ENCODE measurements at regions not wholly inside any gene's neighbourhood (a gene's known extent, or its start where the extent isn't known, plus 50 kb on each side); places are given as distances from the start of the nearest gene placed in this dataset.

- DNase-seq (ENCODE audit: low spot score), result no peak
- H3K79me2 ChIP-seq (ENCODE audit: low read depth), result no peaks in the 10 kb centered on the region
- no peak overlapping the region for H3K27ac ChIP-seq
- H3K9me3 ChIP-seq (ENCODE audit: low read depth), result no peaks in the 10 kb centered on the region
- H3K27ac Mint-ChIP-seq, result peak overlapping the region; percentile 23
- H3K4me1 Mint-ChIP-seq, result peaks cover 15% of the 10 kb centered on the region
- no peaks in the 10 kb centered on the region for H3K36me3 Mint-ChIP-seq
- peaks cover 4% of the 10 kb centered on the region for H3K27me3 Mint-ChIP-seq (ENCODE audit: insufficient read depth, low read depth)
- no peaks in the 10 kb centered on the region for H3K27me3 ChIP-seq
- no peaks in the 10 kb centered on the region for H3K36me3 ChIP-seq
- TF ChIP-seq CTCF (IDR thresholded peaks at IDR 0.05) (no peak), EZH2phosphoT487 (IDR thresholded peaks at IDR 0.05) (no peak), EZH2 (IDR thresholded peaks at IDR 0.05) (no peak)
- peaks cover 12% of the 10 kb centered on the region for H3K4me1 ChIP-seq
- no peaks in the 10 kb centered on the region for H3K9me3 Mint-ChIP-seq
- no peak overlapping the region for H3K9ac ChIP-seq
- H3K4me3 Mint-ChIP-seq, result no peak overlapping the region
- H3K4me3 ChIP-seq, result no peak overlapping the region
- no peak overlapping the region for H3K4me2 ChIP-seq
- peak overlapping the region; percentile 45 for H2AFZ ChIP-seq (replicated peaks)
- no peaks in the 10 kb centered on the region for H3F3A ChIP-seq (ENCODE audit: low read depth)
- H4K20me1 ChIP-seq (ENCODE audit: low read depth), result no peaks in the 10 kb centered on the region
Observed at GRCh38 chr9:12930906-12931305, 156.1 kb downstream of the LURAP1L start.

- H4K20me1 ChIP-seq (ENCODE audit: low read depth), result no peaks in the 10 kb centered on the region
- no peak overlapping the region for H3K4me2 ChIP-seq
- no peaks in the 10 kb centered on the region for H3K27me3 ChIP-seq
- H3K4me1 ChIP-seq, result peaks cover 12% of the 10 kb centered on the region
- no peaks in the 10 kb centered on the region for H3K36me3 ChIP-seq
- peaks cover 15% of the 10 kb centered on the region for H3K4me1 Mint-ChIP-seq
- peak overlapping the region; percentile 64 for H2AFZ ChIP-seq (replicated peaks)
- no peak overlapping the region for H3K4me3 Mint-ChIP-seq
- H3K27me3 Mint-ChIP-seq (ENCODE audit: insufficient read depth, low read depth), result no peaks in the 10 kb centered on the region
- no peaks in the 10 kb centered on the region for H3K9me3 Mint-ChIP-seq
- H3F3A ChIP-seq (ENCODE audit: low read depth), result no peaks in the 10 kb centered on the region
- no peak for TF ChIP-seq EZH2phosphoT487 (IDR thresholded peaks at IDR 0.05)
- no peak for TF ChIP-seq EZH2 (IDR thresholded peaks at IDR 0.05)
- TF ChIP-seq CTCF (IDR thresholded peaks at IDR 0.05), result no peak
- peak overlapping the region; percentile 74 for H3K27ac Mint-ChIP-seq
- no peak overlapping the region for H3K9ac ChIP-seq
- no peaks in the 10 kb centered on the region for H3K9me3 ChIP-seq (ENCODE audit: low read depth)
- no peaks in the 10 kb centered on the region for H3K36me3 Mint-ChIP-seq
- no peaks in the 10 kb centered on the region for H3K79me2 ChIP-seq (ENCODE audit: low read depth)
- H3K27ac ChIP-seq, result no peak overlapping the region
- DNase-seq (ENCODE audit: low spot score), result no peak
- H3K4me3 ChIP-seq, result no peak overlapping the region
Observed at GRCh38 chr9:12933957-12934356, 159.1 kb downstream of the LURAP1L start.

- H3K27ac ChIP-seq, result no peak overlapping the region
- H3K4me3 ChIP-seq, result no peak overlapping the region
- Mint-ChIP-seq H3K36me3 (no peaks in the 10 kb centered on the region), H3K27me3 (ENCODE audit: insufficient read depth, low read depth) (no peaks in the 10 kb centered on the region), H3K9me3 (no peaks in the 10 kb centered on the region), H3K4me1 (peaks cover 15% of the 10 kb centered on the region), H3K4me3 (no peak overlapping the region), H3K27ac (no peak overlapping the region)
- no peaks in the 10 kb centered on the region for H3F3A ChIP-seq (ENCODE audit: low read depth)
- H3K9me3 ChIP-seq (ENCODE audit: low read depth), result no peaks in the 10 kb centered on the region
- H3K9ac ChIP-seq, result no peak overlapping the region
- no peak overlapping the region for H3K4me2 ChIP-seq
- H2AFZ ChIP-seq (replicated peaks), result peak overlapping the region; percentile 64
- no peaks in the 10 kb centered on the region for H3K27me3 ChIP-seq
- no peaks in the 10 kb centered on the region for H3K36me3 ChIP-seq
- H3K4me1 ChIP-seq, result peaks cover 12% of the 10 kb centered on the region
- H3K79me2 ChIP-seq (ENCODE audit: low read depth), result no peaks in the 10 kb centered on the region
- no peaks in the 10 kb centered on the region for H4K20me1 ChIP-seq (ENCODE audit: low read depth)
- TF ChIP-seq EZH2 (IDR thresholded peaks at IDR 0.05), result no peak
- no peak for TF ChIP-seq CTCF (IDR thresholded peaks at IDR 0.05)
- TF ChIP-seq EZH2phosphoT487 (IDR thresholded peaks at IDR 0.05), result no peak
- no peak for DNase-seq (ENCODE audit: low spot score)
Observed at GRCh38 chr9:12934545-12935272, 159.9 kb downstream of the LURAP1L start.
